ENCODE measurements at regions not wholly inside any gene's neighbourhood (a gene's known extent, or its start where the extent isn't known, plus 50 kb on each side); places are given as distances from the start of the nearest gene placed in this dataset.

DNA sequence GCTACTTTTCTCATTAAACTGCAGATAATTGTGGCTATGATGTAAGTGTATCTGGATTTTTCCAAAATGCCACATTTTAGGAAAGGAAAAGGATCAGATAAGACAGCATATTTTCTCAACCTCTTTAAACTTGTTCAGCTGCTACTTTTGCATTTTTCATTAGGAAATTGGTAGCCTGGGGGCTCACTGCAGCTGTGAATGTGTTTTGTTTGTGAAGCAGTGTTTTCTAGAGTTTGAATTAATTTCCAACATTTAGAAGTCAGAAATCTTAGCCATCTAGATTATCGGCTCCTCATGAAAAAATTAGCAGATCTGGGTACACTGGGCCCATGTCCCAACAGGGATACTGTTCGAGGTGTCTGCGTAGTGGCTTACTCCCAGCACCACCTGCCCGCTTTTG is 56.3 kb upstream of the ZDBF2 start:
- no peaks in the 10 kb centered on the region; the same call in 1 of the 2 replicates for H3K4me1 ChIP-seq (ENCODE audit: insufficient read depth, low read length)
- no peaks in the 10 kb centered on the region for H3K79me1 ChIP-seq (ENCODE audit: insufficient read depth, low read depth, low read length, poor library complexity, severe bottlenecking)
- Mint-ChIP-seq H3K4me1 (peaks cover 28 to 34% of the 10 kb centered on the region in 2 experiments), H3K27ac (no peak overlapping the region), H3K9me3 (peaks cover 4 to 7% of the 10 kb centered on the region in 2 experiments), H3K4me3 (no peak overlapping the region), H3K27me3 (ENCODE audit: low read depth) (no peaks in the 10 kb centered on the region), H3K36me3 (ENCODE audit: insufficient read depth in 1 of 3, low read depth in 3 of 3) (peaks cover 0 to 2% (median 0%) of the 10 kb centered on the region in 3 experiments; a peak in 1 of 7 replicates)
- no peak overlapping the region for H3K4me2 ChIP-seq (ENCODE audit: insufficient read depth, insufficient read length, low read length)
- H4K5ac ChIP-seq (ENCODE audit: insufficient read length, low read depth, low read length): no peak overlapping the region
- no peaks in the 10 kb centered on the region for H4K20me1 ChIP-seq (ENCODE audit: control insufficient read depth, insufficient read depth, insufficient read length)
- H3K27ac ChIP-seq (ENCODE audit: insufficient read length, low read depth, low read length): no peak overlapping the region
- H2BK5ac ChIP-seq (ENCODE audit: insufficient read length, low read length): no peak overlapping the region
- DNase-seq: no peak
- H4K8ac ChIP-seq (replicated peaks; ENCODE audit: insufficient read length, low read depth, low read length): no peak overlapping the region
- no peak overlapping the region for H3K4ac ChIP-seq (ENCODE audit: low read depth, low read length)
- WGBS (ENCODE audit: extremely low coverage, insufficient read length, low lambda C conversion rate): no CpG with 5 or more reads among the region's 4 CpGs
- H2BK20ac ChIP-seq (ENCODE audit: low read depth, low read length, poor library complexity, severe bottlenecking): no peak overlapping the region
- H3K14ac ChIP-seq (ENCODE audit: insufficient read depth, low read length): no peak overlapping the region
- H3K56ac ChIP-seq (ENCODE audit: insufficient read length, low read depth, low read length): no peak overlapping the region
- H2BK120ac ChIP-seq (ENCODE audit: low read depth, low read length, poor library complexity, severe bottlenecking): no peak overlapping the region
- H3K9me3 ChIP-seq (ENCODE audit: control insufficient read depth, low read depth, low read length): no peaks in the 10 kb centered on the region
- H3K9ac ChIP-seq (ENCODE audit: extremely low read depth, insufficient read length, low read length): no peak overlapping the region
- H2AK5ac ChIP-seq (ENCODE audit: insufficient read length, low read length): no peak overlapping the region
- no peak for TF ChIP-seq CTCF (conservative IDR thresholded peaks at IDR 0.05)
- H3K79me2 ChIP-seq (ENCODE audit: insufficient read depth, low read length): no peaks in the 10 kb centered on the region
- H3K18ac ChIP-seq (ENCODE audit: insufficient read length, low read depth, low read length): no peak overlapping the region
- H3K27me3 ChIP-seq (ENCODE audit: insufficient read depth, low read length): no peaks in the 10 kb centered on the region
- H3K23ac ChIP-seq (ENCODE audit: insufficient read length, low read depth, low read length): no peak overlapping the region
- H3T11ph ChIP-seq (ENCODE audit: low read length): no peak overlapping the region
- H2BK15ac ChIP-seq (ENCODE audit: low read depth, low read length): no peak overlapping the region
- no peak overlapping the region for H2AFZ ChIP-seq (ENCODE audit: low read length)
- no peak overlapping the region for H4K91ac ChIP-seq (ENCODE audit: insufficient read length, low read depth, low read length)
- no peaks in the 10 kb centered on the region for H3K23me2 ChIP-seq (ENCODE audit: insufficient read length, low read depth, low read length, poor library complexity, severe bottlenecking)
- H2BK12ac ChIP-seq (ENCODE audit: insufficient read length, low read depth, low read length): no peak overlapping the region

Measured in H9 (cell line).